ENCODE measurements at regions not wholly inside any gene's neighbourhood (a gene's known extent, or its start where the extent isn't known, plus 50 kb on each side); places are given as distances from the start of the nearest gene placed in this dataset.

DNA sequence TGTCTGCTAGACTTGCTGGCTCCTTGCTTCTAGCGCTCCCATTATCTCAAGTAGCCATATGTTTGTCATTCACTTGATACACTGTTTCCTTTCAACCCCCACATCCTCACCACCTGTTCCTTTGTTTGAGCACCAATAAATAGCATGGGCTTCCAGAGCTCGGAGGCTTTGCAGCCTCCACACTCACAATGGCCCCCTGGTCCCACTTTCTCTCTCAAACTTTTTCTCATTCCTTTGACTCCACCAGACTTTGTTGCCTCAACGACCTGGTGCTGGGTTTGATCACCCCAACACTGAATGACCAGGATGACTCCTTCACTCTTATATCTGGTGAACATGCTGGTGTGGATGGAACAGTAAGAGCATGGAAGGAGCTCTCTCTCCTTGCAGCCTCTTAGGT is 114.5 kb upstream of the TRIM24 start:
- Histone ChIP-seq H3K27me3 (no peaks in the 10 kb centered on the region), H3K4me3 (no peak overlapping the region), H3K9me3 (no peaks in the 10 kb centered on the region), H3K27ac (no peak overlapping the region), H3K4me1 (ENCODE audit: insufficient read depth) (no peaks in the 10 kb centered on the region), H3K36me3 (no peaks in the 10 kb centered on the region)
- 71 to 74% (median 74%) methylated on average over 3 of the region's 3 CpGs for WGBS, 3 donors
- intact Hi-C loops (cut with DNase I), result no loop called here
- TF ChIP-seq, protein P1, sequence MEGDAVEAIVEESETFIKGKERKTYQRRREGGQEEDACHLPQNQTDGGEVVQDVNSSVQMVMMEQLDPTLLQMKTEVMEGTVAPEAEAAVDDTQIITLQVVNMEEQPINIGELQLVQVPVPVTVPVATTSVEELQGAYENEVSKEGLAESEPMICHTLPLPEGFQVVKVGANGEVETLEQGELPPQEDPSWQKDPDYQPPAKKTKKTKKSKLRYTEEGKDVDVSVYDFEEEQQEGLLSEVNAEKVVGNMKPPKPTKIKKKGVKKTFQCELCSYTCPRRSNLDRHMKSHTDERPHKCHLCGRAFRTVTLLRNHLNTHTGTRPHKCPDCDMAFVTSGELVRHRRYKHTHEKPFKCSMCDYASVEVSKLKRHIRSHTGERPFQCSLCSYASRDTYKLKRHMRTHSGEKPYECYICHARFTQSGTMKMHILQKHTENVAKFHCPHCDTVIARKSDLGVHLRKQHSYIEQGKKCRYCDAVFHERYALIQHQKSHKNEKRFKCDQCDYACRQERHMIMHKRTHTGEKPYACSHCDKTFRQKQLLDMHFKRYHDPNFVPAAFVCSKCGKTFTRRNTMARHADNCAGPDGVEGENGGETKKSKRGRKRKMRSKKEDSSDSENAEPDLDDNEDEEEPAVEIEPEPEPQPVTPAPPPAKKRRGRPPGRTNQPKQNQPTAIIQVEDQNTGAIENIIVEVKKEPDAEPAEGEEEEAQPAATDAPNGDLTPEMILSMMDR (IDR thresholded peaks at IDR 0.05), result no peak
- TF ChIP-seq POLR2A (IDR thresholded peaks at IDR 0.05) (no peak), EP300 (IDR thresholded peaks at IDR 0.05) (no peak)
- no peak for DNase-seq

- Histone ChIP-seq H3K4me1 (ENCODE audit: insufficient read depth) (no peaks in the 10 kb centered on the region), H3K27ac (no peak overlapping the region), H3K9me3 (no peaks in the 10 kb centered on the region), H3K27me3 (no peaks in the 10 kb centered on the region), H3K4me3 (no peak overlapping the region), H3K36me3 (no peaks in the 10 kb centered on the region)
- no peak for DNase-seq
- TF ChIP-seq, protein P1 (IDR thresholded peaks at IDR 0.05), result no peak
- TF ChIP-seq POLR2A (IDR thresholded peaks at IDR 0.05) (no peak), EP300 (IDR thresholded peaks at IDR 0.05) (no peak)
- WGBS, 3 donors, result 84 to 93% (median 90%) methylated on average over 2 of the region's 2 CpGs
- intact Hi-C loops (cut with DNase I), result no loop called here
Observed at GRCh38 chr7:138346975-138347374, 113.1 kb upstream of the TRIM24 start.

DNA sequence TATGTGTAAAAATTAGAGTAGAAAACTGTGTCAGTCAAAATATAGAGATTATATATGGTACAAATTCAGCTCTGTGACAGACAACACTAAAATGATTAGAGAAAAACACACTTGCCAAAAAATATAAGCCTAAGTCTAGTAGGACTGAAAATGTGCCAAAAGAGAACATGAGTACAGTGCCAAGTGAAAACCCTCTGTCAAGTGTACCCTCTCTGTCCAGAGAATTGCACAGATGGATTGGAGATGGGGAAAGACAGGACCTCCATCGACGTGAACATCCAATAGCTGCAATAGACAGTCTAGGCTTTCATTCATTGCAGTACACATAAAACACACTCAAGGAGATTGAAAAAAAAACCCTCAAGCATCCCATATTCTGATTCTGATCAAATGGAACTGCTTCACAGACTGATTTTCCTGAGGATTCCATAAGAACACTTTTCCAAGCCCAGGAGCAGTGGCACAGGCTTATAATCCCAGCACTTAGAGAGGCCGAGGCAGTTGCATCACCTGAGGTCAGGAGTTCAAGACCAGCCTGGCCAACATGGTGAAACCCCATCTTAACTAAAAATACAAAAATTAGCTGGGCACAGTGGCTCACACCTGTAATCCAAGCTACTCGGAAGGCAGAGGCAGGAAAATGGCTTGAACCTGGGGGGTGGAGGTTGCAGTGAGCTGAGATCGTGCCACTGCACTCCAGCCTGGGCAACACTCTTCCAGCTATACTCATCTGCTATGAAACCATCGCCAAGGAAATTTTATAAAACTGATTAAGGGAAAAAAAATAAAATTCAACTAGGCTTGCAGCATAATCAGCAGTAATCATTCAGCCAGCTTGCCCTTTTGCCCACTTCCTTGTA is 110.0 kb upstream of the TRIM24 start:
- DNase-seq, result no peak
- H3K9me3 ChIP-seq, result no peaks in the 10 kb centered on the region
- intact Hi-C loops (cut with DNase I), result no loop called here
- no peaks in the 10 kb centered on the region for H3K36me3 ChIP-seq
- 91 to 97% (median 94%) methylated on average over 6 of the region's 6 CpGs for WGBS, 3 donors
- H3K27me3 ChIP-seq, result no peaks in the 10 kb centered on the region
- no peak overlapping the region for H3K4me3 ChIP-seq
- no peak overlapping the region for H3K27ac ChIP-seq
- no peaks in the 10 kb centered on the region for H3K4me1 ChIP-seq (ENCODE audit: insufficient read depth)
- TF ChIP-seq, protein P1 (IDR thresholded peaks at IDR 0.05), result no peak
- TF ChIP-seq EP300 (IDR thresholded peaks at IDR 0.05), result no peak
- no peak for TF ChIP-seq POLR2A (IDR thresholded peaks at IDR 0.05)

- Histone ChIP-seq H3K27ac (no peak overlapping the region), H3K4me3 (no peak overlapping the region), H3K4me1 (ENCODE audit: insufficient read depth) (no peaks in the 10 kb centered on the region), H3K36me3 (no peaks in the 10 kb centered on the region), H3K9me3 (no peaks in the 10 kb centered on the region), H3K27me3 (no peaks in the 10 kb centered on the region)
- TF ChIP-seq, protein P1 (IDR thresholded peaks at IDR 0.05), result no peak
- TF ChIP-seq POLR2A (IDR thresholded peaks at IDR 0.05) (no peak), EP300 (IDR thresholded peaks at IDR 0.05) (no peak)
- WGBS, 3 donors, result 82 to 91% (median 86%) methylated on average over 2 of the region's 2 CpGs
- intact Hi-C loops (cut with DNase I), result no loop called here
- no peak for DNase-seq
Observed at GRCh38 chr7:138350701-138351357, 109.2 kb upstream of the TRIM24 start.
